HG03280 (cell line): ENCODE measurements at regions not wholly inside any gene's neighbourhood (a gene's known extent, or its start where the extent isn't known, plus 50 kb on each side); places are given as distances from the start of the nearest gene placed in this dataset.
"Not testable (repeated sequence)": the region's sequence is repeated elsewhere in the genome, so short reads cannot be mapped to it uniquely, and the experiment has no call there.

Source experiments
- ATAC-seq: cut with Tn5 transposase; IDR thresholded peaks from one replicate; pipeline ENCODE4 v1.9.1; 2021; ENCODE audit warnings: mild to moderate bottlenecking, moderate library complexity; ENCODE audit not compliant: unreplicated experiment

DNA sequence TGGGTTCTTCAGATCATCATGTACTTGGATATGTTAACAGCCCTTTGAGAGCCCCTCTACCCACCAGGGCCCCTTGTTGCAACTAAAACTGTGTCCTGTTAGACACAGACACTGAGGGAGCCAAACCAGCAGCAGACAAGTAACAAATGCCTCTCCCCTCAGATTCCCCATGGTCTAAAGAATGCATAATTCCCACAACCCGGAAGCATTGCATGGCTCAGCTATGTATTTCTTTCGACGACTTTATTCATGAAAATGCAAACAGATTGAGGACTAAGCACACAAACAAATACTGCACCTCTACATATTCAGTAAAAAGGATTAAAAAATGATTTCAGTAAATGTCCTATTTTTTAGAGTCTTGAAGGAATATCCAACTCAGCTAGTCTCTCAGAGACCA is 70.1 kb upstream of the HECW1 start:
- ATAC-seq: no peak

- no peak for ATAC-seq
Observed at GRCh38 chr7:43044511-43044910, 67.9 kb upstream of the HECW1 start.

GRCh38 chr7:43054052-43054722 is 58.3 kb upstream of the HECW1 start:
- no peak for ATAC-seq

- no peak for ATAC-seq
Observed at GRCh38 chr7:43057141-43057540, 55.3 kb upstream of the HECW1 start.

GRCh38 chr7:43058271-43059066 is 54.0 kb upstream of the HECW1 start:
- ATAC-seq: peak; percentile 59

DNA sequence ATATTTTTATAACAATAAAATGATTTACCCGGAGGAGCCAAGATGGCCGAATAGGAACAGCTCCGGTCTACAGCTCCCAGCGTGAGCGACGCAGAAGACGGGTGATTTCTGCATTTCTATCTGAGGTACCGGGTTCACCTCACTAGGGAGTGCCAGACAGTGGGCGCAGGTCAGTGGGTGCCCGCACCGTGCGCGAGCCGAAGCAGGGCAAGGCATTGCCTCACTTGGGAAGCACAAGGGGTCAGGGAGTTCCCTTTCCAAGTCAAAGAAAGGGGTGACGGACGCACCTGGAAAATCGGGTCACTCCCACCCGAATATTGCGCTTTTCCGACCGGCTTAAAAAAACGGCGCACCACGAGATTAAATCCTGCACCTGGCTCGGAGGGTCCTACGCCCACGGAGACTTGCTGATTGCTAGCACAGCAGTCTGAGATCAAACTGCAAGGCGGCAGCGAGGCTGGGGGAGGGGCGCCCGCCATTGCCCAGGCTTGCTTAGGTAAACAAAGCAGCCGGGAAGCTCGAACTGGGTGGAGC is 53.3 kb upstream of the HECW1 start:
- not testable (repeated sequence) for ATAC-seq
